ENCODE measurements at regions not wholly inside any gene's neighbourhood (a gene's known extent, or its start where the extent isn't known, plus 50 kb on each side); places are given as distances from the start of the nearest gene placed in this dataset.

GRCh38 chr5:56620903-56621677 is 194.3 kb upstream of the MAP3K1 start:
- TF ChIP-seq CTCF (IDR thresholded peaks at IDR 0.05; ENCODE audit: extremely low read depth, insufficient read depth, missing control alignments), result no peak
- no peak for DNase-seq (ENCODE audit: low spot score)
- in situ Hi-C loops (cut with MboI; ENCODE audit: low pct_unique_long_range_greater_than_20kb, low sequenced_read_pairs, unreplicated experiment), result no loop called here

GRCh38 chr5:56617998-56618397 is 197.4 kb upstream of the MAP3K1 start:
- no peak for DNase-seq (ENCODE audit: low spot score)
- TF ChIP-seq CTCF (IDR thresholded peaks at IDR 0.05; ENCODE audit: extremely low read depth, insufficient read depth, missing control alignments), result no peak
- in situ Hi-C loops (cut with MboI; ENCODE audit: low pct_unique_long_range_greater_than_20kb, low sequenced_read_pairs, unreplicated experiment), result no loop called here

GRCh38 chr5:56616454-56617160 is 198.7 kb upstream of the MAP3K1 start:
- no peak for TF ChIP-seq CTCF (IDR thresholded peaks at IDR 0.05; ENCODE audit: extremely low read depth, insufficient read depth, missing control alignments)
- no peak for DNase-seq (ENCODE audit: low spot score)
- in situ Hi-C loops (cut with MboI; ENCODE audit: low pct_unique_long_range_greater_than_20kb, low sequenced_read_pairs, unreplicated experiment), result no loop called here

GRCh38 chr5:56615361-56616153 is 199.8 kb upstream of the MAP3K1 start:
- DNase-seq (ENCODE audit: low spot score), result no peak
- no peak for TF ChIP-seq CTCF (IDR thresholded peaks at IDR 0.05; ENCODE audit: extremely low read depth, insufficient read depth, missing control alignments)
- in situ Hi-C loops (cut with MboI; ENCODE audit: low pct_unique_long_range_greater_than_20kb, low sequenced_read_pairs, unreplicated experiment), result no loop called here

GRCh38 chr5:56612759-56613158 is 202.6 kb upstream of the MAP3K1 start:
- in situ Hi-C loops (cut with MboI; ENCODE audit: low pct_unique_long_range_greater_than_20kb, low sequenced_read_pairs, unreplicated experiment), result no loop called here

More at GRCh38 chr5:56612759-56613158, 202.6 kb upstream of the MAP3K1 start:
- TF ChIP-seq CTCF (IDR thresholded peaks at IDR 0.05; ENCODE audit: extremely low read depth, insufficient read depth, missing control alignments), result no peak
- DNase-seq (ENCODE audit: low spot score), result no peak

Data from GM13977 (cell line).